GM12878 (cell line): ENCODE measurements at regions not wholly inside any gene's neighbourhood (a gene's known extent, or its start where the extent isn't known, plus 50 kb on each side); places are given as distances from the start of the nearest gene placed in this dataset.

Experiments used
- ATAC-seq: fragments of 200-7000 bp; cut with Tn5 transposase; 3 replicates; pipeline ENCODE4 v1.9.1; 2020; ENCODE audit warnings: mild to moderate bottlenecking, moderate library complexity
- BruUV-seq: library from RNA; stranded (reverse); fragments of 400-500 nt; replicated peaks from 2 replicates; lab custom pipeline; 2021; lab: Mats Ljungman, UMichigan
- CTCF ChIA-PET: fragments of 300-600 bp; sonication (Branson Sonifier 250); formaldehyde crosslinking; extraction: SDS; loops from one replicate; lab custom pipeline; 2021; ENCODE audit warnings: inconsistent platforms; lab: Yijun Ruan, JAX
- POLR2A ChIA-PET: fragments of 350-600 bp; formaldehyde crosslinking; extraction: SDS; loops from one replicate; lab custom pipeline; 2021; ENCODE audit warnings: inconsistent platforms; lab: Charles Lee
- RAD21 ChIA-PET: fragments of 300-600 bp; sonication (Branson Sonifier 250); formaldehyde crosslinking; loops from one replicate; lab custom pipeline; 2023; ENCODE audit warnings: antibody characterized with exemption; ENCODE audit not compliant: unreplicated experiment; lab: Charles Lee
- SMC1A ChIA-PET: fragments of 300-600 bp; sonication (Branson Sonifier 250); formaldehyde crosslinking; loops from one replicate; lab custom pipeline; 2023; ENCODE audit not compliant: unreplicated experiment, uncharacterized antibody; lab: Charles Lee
- DNase-seq: peaks from one replicate; pipeline ENCODE4 v3.0.0-alpha.2; 2011; ENCODE audit warnings: low read depth, low spot score
- FAIRE-seq: peaks from 3 replicates; lab custom pipeline; 2011; peaks lifted over from hg19 to GRCh38; lab: Jason Lieb, UNC
- H2AFZ ChIP-seq: 2 replicates; pipeline ENCODE4 v1.6.0; 2011; ENCODE audit warnings: low read depth, low read length, control low read depth; ENCODE audit not compliant: control insufficient read depth
- H3K27ac ChIP-seq: 2 replicates; pipeline ENCODE4 v1.5.1; 2011; ENCODE audit warnings: control low read depth; ENCODE audit not compliant: control insufficient read depth, insufficient read depth
- H3K27me3 ChIP-seq, 2 experiments: replicated peaks in 1 of 2; 2 replicates each; pipeline versions ENCODE4 v1.6.0 to v1.6.1; 2011; ENCODE audit warnings: low read length in 1 of 2; ENCODE audit not compliant: control insufficient read depth in 2 of 2, insufficient read depth in 2 of 2
- H3K36me3 ChIP-seq, 2 experiments: 2 replicates each; pipeline ENCODE4 v1.5.1; 2011; ENCODE audit warnings: low read length in 1 of 2; ENCODE audit not compliant: control insufficient read depth in 2 of 2, insufficient read depth in 2 of 2
- H3K4me1 ChIP-seq: 2 replicates; pipeline ENCODE4 v1.6.1; 2011; ENCODE audit warnings: mild to moderate bottlenecking, low read length, moderate library complexity, mixed read lengths; ENCODE audit not compliant: control insufficient read depth, insufficient read depth
- H3K4me2 ChIP-seq: 2 replicates; pipeline ENCODE4 v1.6.0; 2011; ENCODE audit warnings: control low read depth; ENCODE audit not compliant: control insufficient read depth, insufficient read depth
- H3K4me3 ChIP-seq: fragments of 200-600 bp; sonication (generic); 2 replicates; pipeline ENCODE4 v1.5.1; 2016
- H3K79me2 ChIP-seq: 2 replicates; pipeline ENCODE4 v1.6.0; 2011; ENCODE audit warnings: low read length; ENCODE audit not compliant: control insufficient read depth, insufficient read depth
- H3K9ac ChIP-seq: 2 replicates; pipeline ENCODE4 v1.8.0; 2011; ENCODE audit warnings: low read length, control low read depth, mixed read lengths; ENCODE audit not compliant: control insufficient read depth, insufficient read depth
- H3K9me3 ChIP-seq: replicated peaks from 3 replicates; pipeline ENCODE4 v1.5.1; 2011; ENCODE audit warnings: mild to moderate bottlenecking, low read length; ENCODE audit not compliant: control insufficient read depth, insufficient read depth
- H4K20me1 ChIP-seq: 2 replicates; pipeline ENCODE4 v1.6.0; 2011; ENCODE audit not compliant: control insufficient read depth, insufficient read depth
- BRCA1 ChIP-seq: IDR thresholded peaks from 2 replicates; pipeline ENCODE4 v1.6.1; 2011; ENCODE audit warnings: low read depth, low read length, improper control_type of control experiment
- CBX5 ChIP-seq: sonication (generic); IDR thresholded peaks from 2 replicates; pipeline ENCODE4 v1.6.1; 2016; ENCODE audit warnings: low read depth, moderate library complexity, mild to moderate bottlenecking, inconsistent platforms
- CREM ChIP-seq: IDR thresholded peaks from 2 replicates; pipeline ENCODE4 v1.6.1; 2014; ENCODE audit warnings: antibody characterized with exemption, low read depth
- FOXK2 ChIP-seq: fragments of 450-650 bp; IDR thresholded peaks from 2 replicates; pipeline ENCODE4 v1.6.1; 2017; ENCODE audit warnings: mild to moderate bottlenecking, moderate library complexity
- HCFC1 ChIP-seq: fragments of 150-350 bp; IDR thresholded peaks from 2 replicates; pipeline ENCODE4 v1.6.1; 2014; ENCODE audit warnings: low read length
- PRDM15 ChIP-seq: fragments of 450-650 bp; formaldehyde crosslinking; IDR thresholded peaks from 2 replicates; pipeline ENCODE4 v1.4.0; 2020; ENCODE audit warnings: mild to moderate bottlenecking, moderate library complexity
- YY1 ChIP-seq: IDR thresholded peaks from 2 replicates; pipeline ENCODE4 v1.6.1; 2011; ENCODE audit warnings: low read depth, mild to moderate bottlenecking, low read length
- ZNF207 ChIP-seq: fragments of 450-650 bp; IDR thresholded peaks from 2 replicates; pipeline ENCODE4 v1.6.1; 2014; ENCODE audit warnings: antibody characterized with exemption, mild to moderate bottlenecking, borderline replicate concordance
- ZNF592 ChIP-seq: fragments of 450-650 bp; IDR thresholded peaks from 2 replicates; pipeline ENCODE4 v1.6.1; 2017; ENCODE audit warnings: mild to moderate bottlenecking, moderate library complexity
- WGBS: methylation state at CpG from one replicate; pipeline ENCODE4 v1.1.6; 2016; ENCODE audit warnings: low lambda C conversion rate; ENCODE audit not compliant: insufficient replicate concordance, insufficient coverage; ENCODE audit errors: missing lambda C conversion rate; 5-methylcytosine and 5-hydroxymethylcytosine counted together
- in situ Hi-C: fragments of 300-500 bp; cut with MboI; formaldehyde crosslinking; loops from 9 replicates; pipeline ENCODE4 v1.14.3; 2018; ENCODE audit warnings: mixed read lengths
- intact Hi-C: fragments of 100-400 bp; cut with micrococcal nuclease; formaldehyde crosslinking; loops from one replicate; pipeline ENCODE4 v1.14.2; 2022; ENCODE audit not compliant: unreplicated experiment

DNA sequence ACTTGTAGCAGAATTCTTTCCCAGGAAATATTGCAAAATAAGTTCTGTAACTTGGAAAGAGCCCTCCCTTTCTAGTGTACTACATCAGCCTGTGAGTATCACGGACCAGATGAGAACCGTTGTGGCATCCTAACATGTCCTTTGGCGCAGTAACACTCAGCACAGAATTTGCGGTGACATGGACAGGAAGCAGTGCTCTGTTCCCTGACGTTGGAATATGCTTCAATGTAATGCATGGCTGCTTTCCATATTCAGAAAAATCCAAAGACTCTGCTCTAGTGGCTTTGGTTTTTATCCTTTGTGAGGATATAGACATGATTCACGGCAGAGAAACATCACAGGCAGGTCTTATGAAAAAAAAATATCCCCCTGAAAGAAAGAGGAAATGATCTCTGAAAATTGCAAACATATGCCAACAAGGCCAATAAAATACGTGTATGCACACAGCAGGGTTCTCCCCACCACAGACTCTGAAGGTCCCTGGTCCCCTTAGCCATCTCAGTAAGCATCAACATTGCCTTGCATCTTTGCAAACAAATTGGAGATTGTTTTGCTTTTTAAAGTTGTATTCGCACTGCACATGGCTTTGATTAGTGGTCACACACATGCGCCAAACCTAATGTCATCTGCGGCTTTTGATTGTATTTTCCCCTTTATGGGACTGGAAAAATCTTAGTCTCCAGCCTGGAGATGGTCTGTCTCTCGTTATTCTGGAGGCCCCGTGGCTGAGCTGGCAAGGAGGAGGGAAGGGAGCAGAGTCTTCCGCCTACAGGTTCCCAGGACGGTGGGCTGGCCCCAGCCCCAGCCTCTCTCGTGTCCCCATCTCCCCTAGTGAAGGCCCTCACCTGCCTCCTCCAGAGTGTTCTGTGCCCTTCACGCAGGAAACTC is 122.9 kb downstream of the COPS8 start:
- no peak for ATAC-seq
- Histone ChIP-seq H3K27ac (no peak overlapping the region), H3K4me3 (no peak overlapping the region), H4K20me1 (no peaks in the 10 kb centered on the region), H3K4me1 (no peaks in the 10 kb centered on the region), H3K79me2 (no peaks in the 10 kb centered on the region), H3K36me3 (no peaks in the 10 kb centered on the region), H3K9me3 (no peaks in the 10 kb centered on the region; the same call in 2 of the 3 replicates), H3K9ac (no peak overlapping the region), H3K27me3 (no peaks in the 10 kb centered on the region), H2AFZ (no peak overlapping the region), H3K4me2 (no peak overlapping the region)
- WGBS = 29% methylated on average over 16 of the region's 16 CpGs
- no peak for TF ChIP-seq HCFC1
- ChIA-PET RAD21 (no interaction called here), SMC1A (no interaction called here), POLR2A (no interaction called here), CTCF (no interaction called here)
- no peak for DNase-seq
- no TSS peak for BruUV-seq
- FAIRE-seq = no peak
- intact Hi-C loops = no loop called here
- in situ Hi-C loops = no loop called here

- 29% methylated on average over 6 of the region's 6 CpGs for WGBS
- Histone ChIP-seq H3K9ac (no peak overlapping the region), H3K4me2 (no peak overlapping the region)
- TF ChIP-seq CBX5 = no peak
- TF ChIP-seq CREM = no peak
- no peak for TF ChIP-seq YY1
- TF ChIP-seq PRDM15 (CRISPR knock-in tag) = no peak
- TF ChIP-seq BRCA1 = no peak
- TF ChIP-seq FOXK2 = no peak
- no peak for TF ChIP-seq ZNF592
- no peak for TF ChIP-seq ZNF207
- TF ChIP-seq, all 136 proteins: peak for 0
- no peaks in the 10 kb centered on the region for H3K79me2 ChIP-seq
- ATAC-seq (no peak), DNase-seq (no peak), FAIRE-seq (no peak)
- no peaks in the 10 kb centered on the region for H3K4me1 ChIP-seq
- no peaks in the 10 kb centered on the region for H3K27me3 ChIP-seq
- H4K20me1 ChIP-seq = no peaks in the 10 kb centered on the region
- ChIA-PET SMC1A (no interaction called here), CTCF (no interaction called here), RAD21 (no interaction called here), POLR2A (no interaction called here)
- no TSS peak for BruUV-seq
- H3K36me3 ChIP-seq = no peaks in the 10 kb centered on the region
- no peak overlapping the region for H3K27ac ChIP-seq
- in situ Hi-C loops (no loop called here), intact Hi-C loops (no loop called here)
- H2AFZ ChIP-seq = no peak overlapping the region
- H3K9me3 ChIP-seq = no peaks in the 10 kb centered on the region; the same call in 2 of the 3 replicates
- H3K4me3 ChIP-seq = no peak overlapping the region
Measured at GRCh38 chr2:237209885-237210284, 124.2 kb downstream of the COPS8 start.
